ENCODE measurements at regions not wholly inside any gene's neighbourhood (a gene's known extent, or its start where the extent isn't known, plus 50 kb on each side); places are given as distances from the start of the nearest gene placed in this dataset.
"Not testable (repeated sequence)": the region's sequence is repeated elsewhere in the genome, so short reads cannot be mapped to it uniquely, and the experiment has no call there.

DNA sequence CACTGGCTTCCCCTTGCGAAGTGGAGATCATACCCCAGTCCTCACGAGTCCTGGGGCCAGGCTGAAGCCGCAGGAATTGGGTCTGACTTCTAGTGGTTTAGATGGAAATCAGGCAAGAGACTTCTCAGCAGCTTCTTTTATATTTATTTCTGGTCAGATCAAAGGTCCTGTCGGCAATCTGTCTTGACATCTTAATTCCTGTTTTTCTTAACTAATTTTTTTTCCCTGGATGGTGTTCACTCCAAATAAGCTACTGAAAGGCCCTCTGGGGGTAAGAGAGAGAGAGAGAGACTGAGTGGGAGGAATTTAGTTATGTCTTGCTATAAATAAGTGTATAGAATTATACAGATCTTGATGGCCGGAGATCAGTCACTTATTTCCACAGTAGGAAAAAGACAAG lies 698.7 kb upstream of the TBX3 start:
- no peak for DNase-seq

DNA sequence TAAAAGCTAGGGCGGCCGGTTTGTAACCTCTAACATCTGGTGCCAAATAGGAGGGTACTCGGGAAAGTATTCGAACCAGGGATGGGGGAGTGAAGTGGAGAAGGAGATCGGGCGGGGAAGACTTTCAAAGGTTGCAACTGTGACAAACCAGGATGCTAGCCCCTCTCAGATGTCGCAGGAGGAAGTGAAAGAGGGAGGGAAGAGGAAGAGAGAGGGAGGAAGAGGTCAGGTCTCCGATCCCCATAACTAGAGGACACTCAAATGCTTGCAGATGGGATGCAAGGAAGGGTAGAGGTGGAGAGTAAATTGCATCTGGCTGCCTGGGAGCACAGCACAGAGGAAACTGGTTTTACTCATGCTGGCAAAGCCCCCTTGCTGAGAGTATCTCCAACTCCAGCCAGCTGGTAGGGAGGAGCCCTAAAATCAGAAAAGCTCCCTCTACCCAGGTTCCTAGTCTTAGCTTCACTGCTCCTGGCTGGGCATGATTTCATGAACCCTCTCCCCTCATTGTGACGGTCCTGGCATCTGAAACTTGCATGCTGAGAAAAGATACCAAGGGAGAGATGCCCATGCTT lies 696.7 kb upstream of the TBX3 start:
- no peak for DNase-seq

DNA sequence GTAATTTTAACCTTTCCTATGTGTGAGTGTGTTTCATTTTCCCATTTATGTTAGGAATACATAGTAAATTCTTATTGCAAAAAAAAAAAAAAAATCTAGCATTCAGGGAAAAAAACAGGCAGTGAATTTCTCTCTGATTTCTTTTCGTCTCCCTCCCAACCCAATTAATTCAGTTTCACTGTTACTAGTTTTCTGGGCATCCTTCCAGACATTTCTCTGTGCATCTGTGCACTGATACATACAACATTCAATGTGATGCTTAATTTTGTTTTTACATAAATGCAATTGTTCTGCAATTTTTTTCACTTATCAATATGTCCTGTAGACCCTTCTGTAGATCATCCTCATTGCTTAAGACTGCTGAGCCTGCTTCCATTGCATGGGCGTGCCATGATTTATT lies 694.3 kb upstream of the TBX3 start:
- no peak for DNase-seq

DNA sequence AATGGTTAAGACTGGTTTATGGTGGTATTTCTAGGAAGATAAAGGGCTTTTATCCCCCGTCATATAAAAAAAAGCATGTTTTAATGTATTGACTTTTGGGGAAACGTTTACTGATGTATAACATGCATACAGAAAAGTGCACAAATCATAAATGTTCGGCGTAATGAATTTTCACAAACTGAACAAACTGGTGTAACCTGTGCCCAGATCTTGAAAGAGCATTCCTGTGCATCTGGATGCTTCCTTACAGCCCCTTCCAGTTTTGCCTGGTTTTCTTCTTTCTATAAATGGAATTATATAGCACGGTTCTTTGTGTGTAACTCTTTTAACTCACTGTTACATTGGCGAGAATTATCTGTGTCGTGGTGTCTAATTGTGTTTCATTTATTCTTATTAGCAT lies 693.8 kb upstream of the TBX3 start:
- no peak for DNase-seq

DNA sequence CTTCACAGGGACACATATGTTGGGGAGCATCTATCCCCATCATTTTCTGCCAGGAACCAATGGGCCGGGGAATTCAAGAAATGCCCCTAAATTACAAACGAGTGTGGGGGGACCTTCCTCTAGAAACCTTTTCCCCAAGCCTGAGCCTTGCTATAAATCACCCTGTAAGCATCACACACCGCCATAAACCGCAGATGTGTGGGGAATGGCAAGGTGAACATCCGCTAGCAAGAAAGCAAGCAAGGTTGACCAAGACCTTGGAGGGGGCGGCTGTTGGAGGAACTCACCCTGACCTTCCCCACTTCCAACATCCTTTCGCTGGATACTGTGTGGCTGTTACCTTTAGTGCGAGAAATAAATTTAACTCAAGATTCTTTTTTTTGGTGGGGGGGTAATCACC lies 693.3 kb upstream of the TBX3 start:
- no peak for DNase-seq

DNA sequence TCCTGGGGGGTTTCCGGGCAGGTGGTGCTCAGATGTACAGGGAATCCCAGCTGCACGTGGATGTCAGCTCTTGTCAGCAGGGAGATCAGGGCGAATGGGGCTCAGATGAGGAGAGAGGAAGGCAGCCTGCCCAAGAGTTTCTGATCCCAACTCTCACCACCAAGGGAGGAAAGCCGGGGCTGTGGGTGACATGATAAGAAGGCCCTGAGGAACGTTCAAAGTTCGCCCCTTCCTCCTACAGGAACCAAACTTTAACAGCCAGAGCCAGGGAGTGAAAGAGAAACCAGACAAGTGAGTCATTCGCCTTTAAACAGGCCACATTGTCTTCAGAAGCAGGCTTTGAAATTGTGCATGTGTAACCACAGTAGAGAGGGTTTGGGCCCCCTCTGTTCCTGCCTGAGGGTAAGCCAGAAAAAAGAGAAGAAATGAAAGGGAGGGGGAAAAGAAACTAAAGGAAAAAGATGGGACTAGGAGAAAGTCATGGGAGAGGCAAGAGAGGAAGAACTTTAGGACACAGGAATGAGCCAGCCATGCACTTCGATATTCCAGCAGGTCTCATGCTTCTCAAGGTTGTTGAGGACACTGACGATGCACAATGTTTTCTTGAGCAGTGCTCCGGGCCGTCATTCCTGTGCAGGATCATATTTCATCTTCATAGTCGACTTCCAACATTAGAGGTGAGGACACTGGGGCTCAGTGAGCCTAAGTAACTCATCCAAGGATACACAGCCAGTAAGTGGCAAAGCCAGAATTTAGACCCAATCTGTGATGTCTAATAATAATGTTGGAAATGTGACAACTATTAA lies 691.4 kb upstream of the TBX3 start:
- no peak for DNase-seq

DNA sequence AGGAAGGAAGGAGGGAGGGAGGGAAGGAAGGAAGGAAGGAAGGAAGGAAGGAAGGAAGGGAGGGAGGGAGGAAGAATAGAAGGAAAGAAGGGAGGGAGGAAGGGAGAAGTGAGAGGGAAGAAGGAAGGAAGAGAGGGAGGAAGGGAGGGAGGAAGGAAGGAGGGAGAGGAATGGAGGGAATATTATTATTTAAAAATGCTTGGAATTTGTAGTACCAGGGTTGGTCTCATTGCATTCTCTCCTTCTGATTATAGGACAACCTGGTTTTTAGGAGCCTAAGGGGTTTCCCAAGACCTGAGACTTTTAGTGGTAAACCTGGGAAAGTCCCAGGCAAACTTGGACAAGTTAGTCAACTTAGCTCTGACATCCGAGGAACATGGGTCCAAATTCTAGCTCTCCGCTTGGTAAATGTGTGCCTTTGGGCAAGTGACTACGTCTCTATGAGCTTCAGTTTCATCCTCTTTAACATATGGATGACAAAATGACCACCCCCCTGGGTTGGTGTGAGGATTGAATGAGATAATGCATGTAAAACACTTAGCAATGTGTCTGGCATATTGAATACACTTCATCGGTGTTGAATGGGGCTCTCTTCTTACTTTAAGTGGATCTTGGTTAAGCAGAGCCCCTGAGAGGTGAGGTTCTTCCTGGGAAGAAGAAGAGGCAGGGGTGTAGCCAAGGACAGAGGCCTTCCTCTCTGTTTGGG lies 690.7 kb upstream of the TBX3 start:
- DNase-seq = no peak

DNA sequence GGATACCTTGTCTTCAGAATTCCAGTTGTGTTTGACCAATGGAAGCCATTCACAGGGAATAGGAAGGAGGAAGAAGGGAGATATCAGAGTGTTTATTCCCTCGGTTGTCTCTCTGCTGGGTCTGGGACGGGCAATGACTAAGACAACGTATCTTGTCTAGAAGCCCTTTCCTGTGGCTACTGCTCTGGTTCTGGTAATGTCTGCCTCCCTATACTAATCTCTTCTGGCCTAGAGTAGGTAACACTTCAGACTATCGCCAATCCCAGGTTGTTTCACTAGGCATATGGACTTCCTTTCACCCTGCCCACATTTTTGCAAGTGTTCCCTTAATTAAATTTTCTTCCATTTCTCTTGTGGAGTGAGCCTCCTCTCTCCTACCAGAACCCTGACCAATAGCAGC lies 687.7 kb upstream of the TBX3 start:
- no peak for DNase-seq

DNA sequence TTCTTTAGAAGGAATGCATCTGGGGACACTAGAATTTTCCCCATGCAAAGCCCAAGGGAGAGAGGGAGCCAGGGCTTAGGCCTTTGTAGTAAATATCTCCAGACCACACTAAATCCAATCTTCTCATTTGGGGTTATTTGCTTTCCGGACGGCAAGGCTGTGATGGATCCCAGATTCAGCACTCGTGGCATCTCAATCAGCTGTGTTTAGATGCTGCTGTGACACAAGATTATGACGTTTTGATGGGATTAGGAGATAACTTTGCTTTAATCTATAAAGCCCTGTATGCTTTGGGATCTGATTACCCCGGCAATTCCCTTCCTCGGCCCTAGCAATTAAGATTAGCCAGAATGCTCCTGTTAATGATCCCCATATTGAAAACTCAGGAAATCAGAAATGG lies 686.7 kb upstream of the TBX3 start:
- DNase-seq = no peak

DNA sequence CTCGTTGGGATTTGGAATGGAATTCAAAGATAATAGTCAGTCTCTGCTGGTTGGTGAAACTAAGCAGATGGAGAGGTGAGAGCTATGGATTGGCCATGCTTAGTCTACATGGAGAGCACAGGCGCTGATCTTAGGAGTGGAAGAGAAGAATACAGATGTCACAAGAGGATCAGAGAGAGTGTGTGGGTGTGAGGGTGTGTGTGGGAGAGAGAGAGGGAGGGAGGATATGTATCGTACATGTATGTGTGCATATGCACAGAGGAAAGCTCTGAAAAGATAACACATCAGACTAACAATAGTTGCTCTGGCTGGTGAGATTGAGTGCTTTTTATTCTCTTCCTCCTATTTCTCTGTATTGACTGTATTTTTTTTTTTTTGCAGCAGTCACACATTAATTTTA lies 686.2 kb upstream of the TBX3 start:
- no peak for DNase-seq

DNA sequence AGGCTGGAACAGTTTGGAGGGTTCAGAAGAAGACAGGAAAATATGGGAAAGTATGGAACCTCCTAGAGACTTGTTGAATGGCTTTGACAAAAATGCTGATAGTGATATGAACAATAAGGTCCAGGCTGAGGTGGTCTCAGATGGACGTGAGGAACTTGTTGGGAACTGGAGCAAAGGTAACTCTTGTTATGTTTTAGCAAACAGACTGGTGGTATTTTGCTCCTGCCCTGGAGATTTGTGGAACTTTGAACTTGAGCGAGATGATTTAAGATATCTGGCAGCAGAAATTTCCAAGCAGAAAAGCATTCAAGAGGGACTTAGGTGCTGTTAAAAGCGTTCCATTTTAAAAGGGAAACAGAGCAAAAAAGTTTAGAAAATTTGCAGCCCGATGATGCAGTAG lies 682.3 kb upstream of the TBX3 start:
- not testable (repeated sequence) for DNase-seq

DNA sequence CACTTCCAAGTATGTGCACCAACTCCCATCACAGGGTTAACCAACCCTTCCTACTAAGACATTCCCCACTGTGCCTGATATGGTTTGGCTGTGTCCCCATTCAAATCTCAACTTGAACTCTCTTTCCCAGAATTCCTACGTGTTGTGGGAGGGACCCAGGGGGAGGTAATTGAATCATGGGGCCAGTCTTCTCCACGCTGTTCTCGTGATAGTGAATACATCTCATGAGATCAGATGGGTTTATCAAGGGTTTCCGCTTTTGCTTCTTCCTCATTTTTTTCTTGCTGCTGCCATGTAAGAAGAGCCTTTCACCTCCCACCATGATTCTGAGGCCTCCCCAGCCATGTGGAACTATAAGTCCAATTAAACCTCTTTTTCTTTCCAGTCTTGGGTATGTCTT lies 681.8 kb upstream of the TBX3 start:
- DNase-seq = not testable (repeated sequence)

DNA sequence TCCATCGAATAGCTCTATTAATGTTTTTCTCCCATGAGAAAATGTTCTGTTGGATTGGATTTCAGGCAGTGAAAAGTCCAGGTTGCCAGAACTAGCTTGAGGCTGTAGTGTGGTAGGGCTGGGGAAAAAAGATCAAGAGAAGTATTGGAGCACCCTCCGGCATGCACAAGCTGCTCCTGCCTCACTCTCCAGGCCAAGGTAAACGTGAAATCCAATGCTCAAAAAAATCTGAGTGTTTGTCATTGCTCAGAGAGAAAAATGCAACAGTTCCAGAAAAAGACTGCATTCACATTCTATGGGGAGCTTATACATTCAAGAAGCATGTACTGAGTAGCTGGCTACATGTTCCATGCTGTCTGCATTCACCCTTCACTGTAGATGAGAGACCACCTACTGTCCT lies 680.9 kb upstream of the TBX3 start:
- no peak for DNase-seq

DNA sequence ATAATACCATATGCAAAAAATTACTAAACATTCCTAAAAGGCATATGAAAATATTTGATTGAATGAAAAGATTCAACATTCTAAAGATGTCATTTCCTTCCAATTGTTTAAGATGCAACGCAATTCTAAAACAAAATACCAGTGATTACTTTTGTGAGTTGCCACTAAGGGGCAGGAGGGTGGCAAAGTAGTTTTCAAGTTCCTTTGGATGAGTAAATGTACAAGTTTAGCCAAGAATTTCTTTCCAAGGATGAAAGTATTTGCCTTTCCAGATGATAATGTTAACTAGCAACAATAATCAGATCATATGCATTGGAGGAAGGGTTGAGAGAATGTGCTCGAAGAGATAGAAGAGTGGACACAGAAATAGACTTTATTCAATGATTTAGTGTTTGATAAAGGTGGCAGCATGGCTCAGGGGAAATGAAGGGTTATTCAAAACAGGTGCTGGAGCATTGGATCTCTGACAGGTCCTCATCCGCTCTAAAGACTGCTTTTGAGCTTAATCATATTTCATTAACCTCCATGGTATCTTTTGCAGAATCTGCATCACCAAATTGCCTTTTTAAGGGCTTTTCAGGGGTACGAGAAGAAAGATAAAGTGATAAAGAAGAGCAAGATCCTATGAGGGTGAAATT lies 678.5 kb upstream of the TBX3 start:
- no peak for DNase-seq

DNA sequence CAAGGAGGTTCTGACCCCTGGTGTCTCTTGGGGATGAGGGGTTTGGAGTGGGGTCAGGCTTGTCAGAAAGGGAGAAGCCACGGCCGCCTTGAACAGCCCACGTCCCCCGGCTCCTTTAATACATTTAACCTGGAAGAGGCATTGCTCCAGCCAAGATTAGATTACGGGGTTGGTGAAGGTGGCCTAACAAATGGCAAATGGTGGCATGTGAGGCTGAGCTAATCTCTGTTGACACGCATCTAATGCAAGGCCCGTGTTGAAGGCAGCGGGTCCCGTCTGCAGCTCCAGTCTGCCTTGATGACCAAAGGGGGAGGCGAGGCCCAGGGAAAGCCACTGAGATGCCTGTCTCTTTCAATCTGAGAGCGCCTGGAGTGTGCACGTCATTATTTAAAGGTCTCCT lies 673.7 kb upstream of the TBX3 start:
- DNase-seq = no peak

DNA sequence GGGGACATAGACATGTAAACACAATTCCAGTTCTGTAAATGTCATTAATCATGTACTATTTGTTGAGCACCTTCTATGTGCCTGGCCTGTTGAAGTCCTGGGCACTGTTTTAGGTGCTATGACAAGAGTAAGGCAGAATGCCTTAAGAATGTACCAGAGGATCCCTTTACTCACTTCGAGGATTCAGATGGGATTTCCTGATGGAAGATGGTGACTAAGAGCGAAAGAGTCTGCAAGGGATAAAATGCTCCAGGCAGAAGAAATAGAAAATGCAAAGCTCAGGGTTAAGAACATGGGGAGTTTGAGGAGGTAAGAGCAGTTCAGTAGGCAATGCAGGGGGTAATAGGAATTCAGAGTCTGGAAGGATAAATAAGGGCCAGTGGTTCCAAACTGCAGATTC lies 671.3 kb upstream of the TBX3 start:
- no peak for DNase-seq

DNA sequence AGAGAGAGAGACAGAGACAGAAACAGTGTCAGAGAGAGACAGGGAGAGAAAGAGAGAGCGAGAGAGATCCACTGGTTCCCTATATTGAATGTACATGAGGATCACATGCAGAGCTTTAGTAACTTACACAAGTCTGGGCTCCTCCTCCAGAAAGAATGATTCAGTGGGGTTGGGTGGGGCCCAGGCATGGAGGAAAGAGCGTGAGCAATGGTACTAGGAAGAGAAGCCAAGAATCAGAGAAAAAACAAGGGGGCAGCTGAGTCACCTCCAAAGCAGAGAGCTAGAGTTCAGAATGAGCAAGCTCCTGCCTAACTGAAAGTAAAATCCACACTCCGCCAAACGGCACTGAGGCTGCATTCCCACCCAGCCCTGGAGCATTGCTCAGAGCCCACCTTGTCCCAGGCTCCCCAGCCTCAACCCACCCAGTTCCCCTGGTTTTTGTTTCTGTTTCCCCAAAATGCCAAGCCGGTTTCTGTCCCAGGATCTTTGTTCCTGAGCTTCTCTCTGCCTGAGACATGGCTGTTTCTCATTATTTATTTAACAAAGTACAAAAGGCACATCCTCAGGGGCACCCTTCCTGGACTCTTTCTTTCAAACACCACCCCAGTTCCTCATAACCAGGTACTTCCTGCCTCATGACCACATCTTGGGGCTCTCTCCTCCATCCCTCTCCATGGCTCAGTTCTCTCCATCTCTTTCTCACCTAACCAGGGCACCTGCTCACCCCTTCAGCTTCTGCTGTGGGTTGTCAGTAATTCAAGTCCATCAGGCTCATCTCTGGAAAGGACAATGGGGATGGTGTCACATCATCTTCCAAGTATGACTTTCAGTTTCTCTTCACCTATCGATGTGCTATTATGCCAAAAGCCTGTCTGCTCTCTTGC lies 670.3 kb upstream of the TBX3 start:
- DNase-seq = peak; percentile 14

DNA sequence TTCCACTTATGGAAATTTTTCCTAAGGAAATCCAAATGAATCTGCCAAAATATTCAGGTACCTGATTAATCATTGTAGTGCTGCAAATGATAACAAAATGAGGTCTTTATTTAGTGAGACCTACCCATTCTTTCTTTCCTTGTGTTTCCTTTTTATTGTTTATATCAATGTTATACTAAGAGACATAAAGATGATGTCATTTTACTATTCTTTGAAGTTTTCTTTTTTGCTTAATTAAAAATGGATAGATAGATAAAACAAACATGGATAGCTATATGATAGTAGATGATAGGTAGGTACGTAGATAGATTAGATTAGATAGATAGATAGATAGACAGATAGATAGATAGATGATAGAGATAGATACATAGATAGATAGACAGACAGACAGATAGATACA lies 669.5 kb upstream of the TBX3 start:
- no peak for DNase-seq

DNA sequence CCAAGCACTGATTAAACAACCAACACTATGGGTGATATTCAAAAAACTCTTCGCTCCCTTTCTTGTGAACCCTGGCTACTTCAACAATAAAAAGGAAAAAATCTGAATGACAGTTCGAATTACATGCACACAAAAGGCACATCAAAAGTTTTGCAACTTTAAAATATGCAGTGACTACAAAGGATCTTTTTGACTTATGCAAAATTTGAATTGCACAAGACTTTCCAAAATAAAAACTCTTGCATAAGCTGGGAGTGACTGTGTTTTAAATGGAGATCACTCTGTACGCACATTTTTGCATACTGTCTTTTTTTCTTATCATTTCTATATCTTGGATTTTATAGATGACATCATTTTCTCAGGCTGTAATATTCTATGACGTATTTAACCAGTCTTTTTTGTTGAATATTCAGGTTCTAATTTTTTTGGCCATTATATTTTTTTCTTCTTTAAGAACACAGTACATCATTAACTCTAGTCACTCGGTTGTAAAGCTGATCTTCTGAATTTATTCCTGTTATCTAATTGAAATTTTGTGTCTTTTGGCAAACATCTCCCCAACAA lies 667.6 kb upstream of the TBX3 start:
- no peak for DNase-seq

DNA sequence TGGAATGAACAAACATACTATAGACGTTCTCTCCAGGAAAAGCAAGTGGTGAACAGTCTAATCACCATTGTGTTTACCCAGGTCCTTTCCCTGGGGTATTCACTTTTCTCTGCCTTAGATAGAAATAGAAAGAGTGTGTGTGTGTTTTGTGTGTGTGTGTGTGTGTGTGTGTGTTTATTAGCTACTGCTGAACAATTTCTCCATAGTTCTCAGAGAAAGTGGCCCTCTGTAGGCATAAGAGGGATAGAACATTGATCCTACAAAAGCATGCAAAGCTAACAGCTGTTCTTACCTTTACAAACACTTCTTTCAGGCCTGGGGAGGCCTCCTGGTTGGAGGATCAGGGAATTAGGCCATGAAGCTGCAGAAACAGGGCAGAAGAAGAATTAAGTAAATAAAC lies 665.7 kb upstream of the TBX3 start:
- DNase-seq = no peak

DNA sequence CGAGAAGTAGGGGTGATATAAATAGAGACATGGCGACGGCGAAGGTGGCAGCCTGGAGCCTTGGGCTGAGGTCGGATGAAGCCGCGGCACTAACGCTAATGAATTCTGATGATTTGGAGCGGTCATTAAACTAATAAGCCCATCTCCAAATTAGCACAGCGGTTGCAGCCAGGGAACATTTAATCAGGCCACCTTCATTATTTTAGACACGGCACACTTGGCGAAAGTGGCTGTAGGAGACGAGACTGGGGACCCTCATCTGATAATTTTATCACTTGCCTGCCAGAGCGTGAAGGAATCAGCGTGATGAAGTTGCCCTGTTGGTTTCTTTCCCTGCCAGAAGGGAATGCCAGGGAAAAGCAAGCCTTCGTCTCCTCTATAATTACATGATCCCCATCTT lies 664.3 kb upstream of the TBX3 start:
- DNase-seq = no peak

DNA sequence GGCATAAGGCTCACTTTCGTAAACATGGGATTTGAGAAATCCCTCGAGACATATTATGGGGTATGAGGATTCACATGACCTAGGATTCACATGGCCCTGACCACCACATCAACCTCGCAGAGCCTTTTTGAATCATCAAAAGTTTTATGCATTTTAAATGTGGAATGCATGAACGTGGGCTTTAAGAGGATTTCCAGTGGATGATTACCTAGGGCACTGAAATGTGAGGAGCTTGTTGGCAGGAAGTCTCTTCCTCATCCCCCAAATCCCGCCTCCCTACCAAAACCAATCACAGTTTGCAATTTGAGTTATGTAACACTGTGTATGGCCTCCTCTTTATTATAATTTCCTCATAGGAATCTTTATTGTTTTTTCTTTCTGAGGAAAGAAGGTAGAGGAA lies 659.6 kb upstream of the TBX3 start:
- no peak for DNase-seq

DNA sequence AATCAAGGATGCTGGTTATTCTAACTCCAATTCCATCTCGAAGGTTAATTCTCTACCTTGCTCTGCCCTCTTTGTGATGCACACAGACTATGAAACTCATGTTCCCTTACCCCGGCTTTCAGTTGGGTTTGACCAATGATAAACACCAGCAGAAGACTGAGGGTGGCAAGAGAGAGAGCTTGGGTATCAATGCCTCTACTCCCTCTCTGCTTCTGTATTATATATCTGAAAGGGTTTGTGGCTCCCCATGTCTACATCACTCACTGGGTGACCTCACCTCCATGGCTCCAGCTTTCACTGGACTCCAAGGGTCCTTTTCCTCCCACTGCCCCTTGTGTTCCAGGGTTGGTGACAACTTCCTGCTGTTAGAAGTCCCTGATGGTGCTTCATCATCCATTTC lies 659.0 kb upstream of the TBX3 start:
- DNase-seq = no peak
